ENCODE measurements at regions not wholly inside any gene's neighbourhood (a gene's known extent, or its start where the extent isn't known, plus 50 kb on each side); places are given as distances from the start of the nearest gene placed in this dataset.
A peak's percentile ranks its signal among the peaks of the same experiment; 100 is the strongest.

DNA sequence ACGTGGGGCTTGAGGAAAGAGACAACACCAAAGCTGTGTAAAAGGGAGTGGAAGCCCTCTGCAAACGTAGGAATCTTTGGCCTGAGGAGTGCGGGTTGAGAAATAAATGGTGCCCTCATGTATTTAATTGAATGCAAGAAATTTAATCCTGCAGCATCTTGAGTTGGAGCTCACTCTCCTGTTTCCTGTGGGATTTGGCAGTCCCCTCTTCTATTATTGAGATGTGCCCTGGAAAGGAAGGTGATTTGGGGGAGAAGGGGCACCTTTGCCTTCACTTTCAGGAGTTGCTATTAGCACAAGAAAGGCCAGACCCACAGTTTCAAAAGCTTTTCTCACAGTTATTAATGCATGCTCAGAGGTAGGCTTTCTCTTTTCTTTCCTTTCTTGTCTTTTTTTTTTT is 201.4 kb upstream of the HDDC2 start:
- Histone ChIP-seq H3K27ac (no peak overlapping the region), H3K9me3 (peaks cover 0 to 9% (median 0%) of the 10 kb centered on the region in 12 donors), H3K27me3 (no peaks in the 10 kb centered on the region), H3K36me3 (no peaks in the 10 kb centered on the region), H3K4me3 (no peak overlapping the region), H3K4me1 (no peaks in the 10 kb centered on the region)
- ATAC-seq (no peak), DNase-seq (no peak)
- 73 to 82% (median 78%) methylated on average over 3 of the region's 3 CpGs for WGBS, 4 donors
- intact Hi-C loops (cut with DNase I) = no loop called here
- TF ChIP-seq, protein P1, sequence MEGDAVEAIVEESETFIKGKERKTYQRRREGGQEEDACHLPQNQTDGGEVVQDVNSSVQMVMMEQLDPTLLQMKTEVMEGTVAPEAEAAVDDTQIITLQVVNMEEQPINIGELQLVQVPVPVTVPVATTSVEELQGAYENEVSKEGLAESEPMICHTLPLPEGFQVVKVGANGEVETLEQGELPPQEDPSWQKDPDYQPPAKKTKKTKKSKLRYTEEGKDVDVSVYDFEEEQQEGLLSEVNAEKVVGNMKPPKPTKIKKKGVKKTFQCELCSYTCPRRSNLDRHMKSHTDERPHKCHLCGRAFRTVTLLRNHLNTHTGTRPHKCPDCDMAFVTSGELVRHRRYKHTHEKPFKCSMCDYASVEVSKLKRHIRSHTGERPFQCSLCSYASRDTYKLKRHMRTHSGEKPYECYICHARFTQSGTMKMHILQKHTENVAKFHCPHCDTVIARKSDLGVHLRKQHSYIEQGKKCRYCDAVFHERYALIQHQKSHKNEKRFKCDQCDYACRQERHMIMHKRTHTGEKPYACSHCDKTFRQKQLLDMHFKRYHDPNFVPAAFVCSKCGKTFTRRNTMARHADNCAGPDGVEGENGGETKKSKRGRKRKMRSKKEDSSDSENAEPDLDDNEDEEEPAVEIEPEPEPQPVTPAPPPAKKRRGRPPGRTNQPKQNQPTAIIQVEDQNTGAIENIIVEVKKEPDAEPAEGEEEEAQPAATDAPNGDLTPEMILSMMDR (IDR thresholded peaks at IDR 0.05) = no peak
- TF ChIP-seq POLR2A (IDR thresholded peaks at IDR 0.05) = no peak

DNA sequence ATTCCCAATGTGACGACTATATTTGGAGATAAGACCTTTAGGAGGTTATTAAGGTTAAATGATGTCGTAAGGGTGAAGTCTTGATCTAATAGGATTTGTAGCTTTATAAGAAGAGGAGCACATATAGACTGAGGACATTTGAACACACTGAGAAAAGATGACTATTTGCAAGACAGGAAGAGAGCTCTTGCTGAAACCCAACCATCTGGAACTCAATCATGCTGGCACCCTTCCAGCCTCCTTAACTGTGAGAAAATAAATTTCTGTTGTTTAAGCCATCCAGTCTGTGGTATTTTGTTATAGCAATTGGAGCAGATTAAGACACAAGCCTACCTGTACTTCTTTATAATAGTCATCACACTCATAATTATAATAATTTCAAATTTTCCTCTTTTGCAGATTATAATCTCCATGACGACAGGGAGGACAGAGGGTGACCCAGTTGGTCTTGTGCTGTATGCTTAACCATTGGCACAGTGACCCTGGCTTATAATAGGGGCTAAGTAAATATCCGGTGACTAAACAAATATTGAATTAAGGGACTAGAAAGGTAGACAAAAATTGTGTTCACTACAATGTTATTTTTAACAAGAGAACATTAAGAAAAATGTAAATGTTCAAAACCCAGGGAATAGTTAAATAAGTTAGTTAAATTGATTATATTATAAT is 206.4 kb upstream of the HDDC2 start:
- no peak overlapping the region for H3K4me3 ChIP-seq
- H3K9me3 ChIP-seq = peaks cover 0 to 9% (median 0%) of the 10 kb centered on the region in 12 donors
- 67 to 80% (median 71%) methylated on average over 4 of the region's 4 CpGs for WGBS, 4 donors
- peak in 4 of 5 donors; percentile 33 to 68 (median 45) for DNase-seq
- no peak overlapping the region for H3K27ac ChIP-seq
- intact Hi-C loops (cut with DNase I) = no loop called here
- ATAC-seq = no peak
- TF ChIP-seq, protein P1 (IDR thresholded peaks at IDR 0.05) = no peak
- no peak for TF ChIP-seq POLR2A (IDR thresholded peaks at IDR 0.05)
- no peaks in the 10 kb centered on the region for H3K4me1 ChIP-seq
- H3K36me3 ChIP-seq = no peaks in the 10 kb centered on the region
- no peaks in the 10 kb centered on the region for H3K27me3 ChIP-seq

GRCh38 chr6:125508793-125509192 is 207.0 kb upstream of the HDDC2 start:
- ATAC-seq = no peak
- Histone ChIP-seq H3K27me3 (no peaks in the 10 kb centered on the region), H3K9me3 (peaks cover 0 to 9% (median 0%) of the 10 kb centered on the region in 12 donors), H3K4me1 (no peaks in the 10 kb centered on the region), H3K4me3 (no peak overlapping the region), H3K36me3 (no peaks in the 10 kb centered on the region), H3K27ac (no peak overlapping the region)
- DNase-seq = no peak
- intact Hi-C loops (cut with DNase I) = no loop called here
- WGBS, 4 donors = 82 to 90% (median 86%) methylated on average over 1 of the region's 1 CpG
- TF ChIP-seq POLR2A (IDR thresholded peaks at IDR 0.05) = no peak
- TF ChIP-seq, protein P1 (IDR thresholded peaks at IDR 0.05) = no peak

GRCh38 chr6:125509477-125509876 is 207.7 kb upstream of the HDDC2 start:
- H3K27ac ChIP-seq = no peak overlapping the region
- H3K36me3 ChIP-seq = no peaks in the 10 kb centered on the region
- ATAC-seq (no peak), DNase-seq (no peak)
- WGBS, 4 donors = 59 to 83% (median 67%) methylated on average over 2 of the region's 2 CpGs
- H3K9me3 ChIP-seq = peaks cover 0 to 9% (median 0%) of the 10 kb centered on the region in 12 donors
- H3K4me1 ChIP-seq = no peaks in the 10 kb centered on the region
- intact Hi-C loops (cut with DNase I) = no loop called here
- no peaks in the 10 kb centered on the region for H3K27me3 ChIP-seq
- no peak overlapping the region for H3K4me3 ChIP-seq
- TF ChIP-seq, protein P1 (IDR thresholded peaks at IDR 0.05) = no peak
- TF ChIP-seq POLR2A (IDR thresholded peaks at IDR 0.05) = no peak
